ENCODE measurements at regions not wholly inside any gene's neighbourhood (a gene's known extent, or its start where the extent isn't known, plus 50 kb on each side); places are given as distances from the start of the nearest gene placed in this dataset.

- Histone ChIP-seq H3K27me3 (ENCODE audit: control insufficient read depth, insufficient read depth, low read length) (no peaks in the 10 kb centered on the region), H3K9me3 (ENCODE audit: control insufficient read depth, insufficient read depth, low read length) (no peaks in the 10 kb centered on the region), H3K4me3 (ENCODE audit: low read depth, low read length) (no peak overlapping the region), H3K27ac (ENCODE audit: low read depth, low read length) (no peak overlapping the region)
- no peak for TF ChIP-seq CTCF (IDR thresholded peaks at IDR 0.05; ENCODE audit: low read depth, low read length)
- POLR2A ChIA-PET, result no interaction called here
- CTCF ChIA-PET, result interaction anchor here (0.6 kb wide), 1 partner anchor 1268 kb away, joined by 6 read pairs; no protein-coding TSS in a partner anchor
- no peak for DNase-seq (ENCODE audit: low read depth, low spot score)
These were observed 120.5 kb downstream of the MAGEC2 start for GRCh38 chrX:142084611-142085010.

- Histone ChIP-seq H3K27me3 (ENCODE audit: control insufficient read depth, insufficient read depth, low read length) (no peaks in the 10 kb centered on the region), H3K27ac (ENCODE audit: low read depth, low read length) (no peak overlapping the region), H3K4me3 (ENCODE audit: low read depth, low read length) (no peak overlapping the region), H3K9me3 (ENCODE audit: control insufficient read depth, insufficient read depth, low read length) (peaks cover 4% of the 10 kb centered on the region; the same call in 1 of the 2 replicates)
- ChIA-PET POLR2A (no interaction called here), CTCF (no interaction called here)
- DNase-seq (ENCODE audit: low read depth, low spot score), result no peak
- no peak for TF ChIP-seq CTCF (IDR thresholded peaks at IDR 0.05; ENCODE audit: low read depth, low read length)
These were observed 128.5 kb downstream of the MAGEC2 start for GRCh38 chrX:142076633-142077032.

GRCh38 chrX:142068365-142068764 is 136.7 kb downstream of the MAGEC2 start:
- Histone ChIP-seq H3K27ac (ENCODE audit: low read depth, low read length) (no peak overlapping the region), H3K27me3 (ENCODE audit: control insufficient read depth, insufficient read depth, low read length) (no peaks in the 10 kb centered on the region), H3K9me3 (ENCODE audit: control insufficient read depth, insufficient read depth, low read length) (no peaks in the 10 kb centered on the region), H3K4me3 (ENCODE audit: low read depth, low read length) (no peak overlapping the region)
- DNase-seq (ENCODE audit: low read depth, low spot score), result no peak
- ChIA-PET CTCF (no interaction called here), POLR2A (no interaction called here)
- TF ChIP-seq CTCF (IDR thresholded peaks at IDR 0.05; ENCODE audit: low read depth, low read length), result no peak

GRCh38 chrX:142060191-142060590 is 144.9 kb downstream of the MAGEC2 start:
- POLR2A ChIA-PET, result no interaction called here
- Histone ChIP-seq H3K27me3 (ENCODE audit: control insufficient read depth, insufficient read depth, low read length) (no peaks in the 10 kb centered on the region), H3K9me3 (ENCODE audit: control insufficient read depth, insufficient read depth, low read length) (peaks cover 8% of the 10 kb centered on the region; the same call in 1 of the 2 replicates), H3K4me3 (ENCODE audit: low read depth, low read length) (no peak overlapping the region), H3K27ac (ENCODE audit: low read depth, low read length) (no peak overlapping the region)
- CTCF ChIA-PET, result no interaction called here
- TF ChIP-seq CTCF (IDR thresholded peaks at IDR 0.05; ENCODE audit: low read depth, low read length), result no peak
- no peak for DNase-seq (ENCODE audit: low read depth, low spot score)

GRCh38 chrX:142054094-142054493 is 150.4 kb downstream of the MAGEC1 start:
- H3K4me3 ChIP-seq (ENCODE audit: low read depth, low read length), result no peak overlapping the region
- POLR2A ChIA-PET, result no interaction called here
- TF ChIP-seq CTCF (IDR thresholded peaks at IDR 0.05; ENCODE audit: low read depth, low read length), result no peak
- peaks cover 8% of the 10 kb centered on the region; the same call in 1 of the 2 replicates for H3K9me3 ChIP-seq (ENCODE audit: control insufficient read depth, insufficient read depth, low read length)
- H3K27ac ChIP-seq (ENCODE audit: low read depth, low read length), result no peak overlapping the region
- H3K27me3 ChIP-seq (ENCODE audit: control insufficient read depth, insufficient read depth, low read length), result no peaks in the 10 kb centered on the region
- no peak for DNase-seq (ENCODE audit: low read depth, low spot score)
- CTCF ChIA-PET, result no interaction called here
